T1000 (cell line): ENCODE measurements at regions not wholly inside any gene's neighbourhood (a gene's known extent, or its start where the extent isn't known, plus 50 kb on each side); places are given as distances from the start of the nearest gene placed in this dataset.
A peak's percentile ranks its signal among the peaks of the same experiment; 100 is the strongest.
"Not testable (repeated sequence)": the region's sequence is repeated elsewhere in the genome, so short reads cannot be mapped to it uniquely, and the experiment has no call there.

ENCODE experiments used
- DNase-seq: peaks from one replicate; lab custom pipeline; 2025; ENCODE audit warnings: mixed read lengths; lab: John Stamatoyannopoulos, UW

DNA sequence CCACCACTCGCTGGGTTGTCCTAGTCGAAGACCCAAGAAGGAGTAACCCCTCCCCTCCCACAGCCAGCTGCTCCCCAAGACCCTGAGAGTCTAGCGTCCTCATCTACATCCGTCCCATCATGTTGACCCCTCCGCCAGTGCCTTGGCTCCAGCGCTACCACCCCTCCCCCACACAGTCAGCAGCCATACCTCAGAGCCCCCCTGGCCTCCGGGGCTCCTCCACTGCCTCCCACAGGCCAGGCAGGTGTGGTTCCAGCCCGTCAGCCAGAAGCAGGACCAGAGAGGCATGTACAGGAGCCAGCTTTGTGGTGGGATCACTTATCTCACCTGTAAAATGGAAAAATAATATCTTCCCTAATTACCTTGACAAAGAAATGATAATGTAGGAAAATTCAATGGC is 51.5 kb upstream of the PHF21B start:
- DNase-seq = no peak

- peak; percentile 64 for DNase-seq
These were observed 54.8 kb upstream of the PHF21B start for GRCh38 chr22:45064313-45065278.

- DNase-seq = no peak
These were observed 55.9 kb upstream of the PHF21B start for GRCh38 chr22:45065726-45066125.

DNA sequence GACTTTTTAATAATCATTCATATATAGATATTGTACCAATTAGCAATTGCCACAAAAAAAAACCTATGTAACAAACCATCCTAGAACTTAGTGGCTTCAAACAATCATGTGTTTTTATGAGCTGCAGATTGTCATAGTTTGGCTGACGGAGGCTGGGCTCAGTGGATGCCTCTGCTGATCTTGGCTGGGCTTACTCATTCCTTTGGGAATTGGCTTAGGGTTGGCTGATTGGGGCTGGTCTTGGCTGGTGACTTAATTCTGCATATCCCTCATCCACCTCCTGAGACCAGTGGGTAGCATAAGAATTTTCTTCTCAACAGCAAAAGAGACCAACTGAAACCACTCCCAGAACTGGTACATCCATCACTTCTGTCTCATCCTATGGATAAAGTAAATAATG is 57.9 kb upstream of the PHF21B start:
- no peak for DNase-seq

- DNase-seq = no peak
These were observed 60.1 kb upstream of the PHF21B start for GRCh38 chr22:45069925-45070324.

- DNase-seq = no peak
These were observed 61.8 kb upstream of the PHF21B start for GRCh38 chr22:45071618-45072017.

GRCh38 chr22:45072322-45072903 is 62.6 kb upstream of the PHF21B start:
- peak; percentile 72 for DNase-seq

DNA sequence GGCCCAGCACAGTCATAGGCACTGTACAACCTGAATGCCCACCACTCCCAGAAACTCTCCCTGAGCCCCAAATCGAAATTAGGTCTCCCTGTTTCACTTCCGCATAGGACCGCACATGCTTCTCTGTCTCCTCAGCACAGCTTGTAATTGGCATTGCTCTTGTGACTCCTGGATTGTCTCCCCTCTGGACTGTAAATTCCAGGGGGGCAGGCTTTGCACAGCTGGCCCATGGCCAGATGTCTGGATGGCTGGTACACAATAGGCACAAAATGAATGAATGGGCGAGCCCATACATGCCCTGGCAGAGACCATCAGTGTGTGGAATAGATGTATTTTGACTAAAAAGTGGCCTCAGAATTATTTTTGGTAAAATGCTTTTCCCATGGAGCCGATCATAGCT is 63.3 kb upstream of the PHF21B start:
- DNase-seq = no peak

DNA sequence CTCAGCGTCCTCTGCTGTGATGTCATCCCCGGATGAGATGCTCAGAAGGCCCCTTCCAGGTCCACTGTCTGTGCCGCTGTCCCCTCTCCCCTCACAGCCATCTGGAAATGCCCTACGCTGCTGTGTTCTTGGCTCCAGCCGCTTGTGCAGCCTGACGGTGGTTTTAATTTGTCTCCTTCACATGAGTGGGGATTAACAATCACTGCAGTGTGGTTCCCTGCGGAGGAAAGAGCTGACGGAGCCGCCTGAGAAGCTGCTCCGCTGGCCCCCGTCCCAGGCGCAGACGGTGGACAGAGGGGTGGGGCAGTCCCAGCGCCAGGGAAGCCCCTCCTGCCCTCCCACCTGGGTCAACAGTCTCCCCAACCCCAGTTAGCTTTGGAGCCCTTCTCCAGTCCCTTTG is 67.5 kb upstream of the PHF21B start:
- DNase-seq = no peak

GRCh38 chr22:45077826-45078334 is 68.1 kb upstream of the PHF21B start:
- DNase-seq = no peak

DNA sequence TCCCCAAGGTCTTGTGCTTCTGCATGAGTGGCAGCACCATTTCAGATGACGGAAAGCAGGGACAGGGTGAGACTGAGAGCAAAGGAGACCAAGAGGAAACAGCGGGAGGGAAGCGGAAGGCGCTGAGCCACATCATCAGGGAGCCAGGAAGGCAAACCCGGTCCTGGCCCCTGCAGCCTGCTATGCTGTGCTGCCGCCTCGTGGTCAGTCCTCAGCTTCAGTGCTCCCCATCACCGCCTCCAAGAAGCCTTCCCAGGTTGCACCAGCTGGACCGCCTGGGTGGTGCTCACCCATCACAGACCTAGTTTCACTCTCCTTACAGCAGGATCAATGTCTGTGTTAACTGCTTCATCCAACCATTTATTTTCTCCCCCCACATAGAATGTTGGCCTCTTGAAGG is 73.0 kb upstream of the PHF21B start:
- DNase-seq = no peak

DNA sequence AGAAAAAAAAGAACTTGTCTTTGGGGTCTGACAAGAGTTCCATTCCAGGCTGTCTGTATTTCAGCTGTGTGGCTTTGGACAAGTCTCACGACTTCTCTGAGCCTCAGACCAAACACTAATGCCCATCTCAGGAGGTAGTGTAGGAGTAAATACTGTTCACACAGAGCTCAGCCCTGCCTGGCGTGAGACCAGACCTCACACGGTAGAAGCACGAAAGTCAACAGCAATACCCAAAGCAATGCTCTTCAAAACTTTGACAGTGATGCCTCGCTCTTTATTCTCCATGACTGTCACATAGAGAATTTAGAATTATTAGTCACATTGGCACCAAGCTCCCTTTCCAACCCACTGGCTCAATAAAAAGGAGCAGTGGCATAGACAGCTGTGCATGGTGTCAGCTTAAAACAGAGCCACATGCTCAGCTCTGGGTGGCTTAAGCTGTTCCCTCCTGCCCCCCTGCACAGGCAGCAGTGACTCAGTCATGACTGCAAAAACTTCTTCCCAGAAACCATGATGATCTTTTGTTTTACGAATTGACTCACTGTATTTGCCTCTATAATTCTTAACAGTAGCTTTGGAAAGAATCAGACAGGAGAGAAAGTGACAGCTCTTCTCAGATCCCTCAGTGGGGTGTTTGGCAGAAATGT is 74.0 kb upstream of the PHF21B start:
- peak; percentile 56 for DNase-seq

DNA sequence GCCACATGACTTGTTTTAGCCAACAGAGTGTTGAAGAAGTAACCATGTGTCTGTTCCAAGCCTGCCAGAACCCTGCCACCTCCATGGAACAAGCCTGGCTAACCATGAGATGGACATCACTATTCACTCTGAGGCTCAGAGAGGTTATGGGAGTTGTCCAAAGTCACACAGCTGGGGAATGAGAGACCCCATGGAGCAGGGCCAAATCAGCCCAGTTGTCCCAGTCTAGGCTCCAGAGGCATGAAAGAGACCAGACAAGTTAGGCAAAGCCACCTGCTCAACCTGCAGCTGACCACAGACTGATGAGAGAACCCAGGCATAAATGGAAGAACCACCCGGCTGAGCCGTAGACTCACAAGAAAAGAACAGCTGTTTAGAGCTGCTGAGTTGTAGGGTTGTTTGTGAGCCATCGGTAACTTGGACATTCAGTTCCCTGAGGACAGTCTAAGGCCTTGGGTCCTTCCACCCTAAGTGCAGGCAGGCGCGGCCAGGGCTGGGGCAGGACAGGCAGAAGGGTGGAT is 74.7 kb upstream of the PHF21B start:
- DNase-seq = no peak

DNA sequence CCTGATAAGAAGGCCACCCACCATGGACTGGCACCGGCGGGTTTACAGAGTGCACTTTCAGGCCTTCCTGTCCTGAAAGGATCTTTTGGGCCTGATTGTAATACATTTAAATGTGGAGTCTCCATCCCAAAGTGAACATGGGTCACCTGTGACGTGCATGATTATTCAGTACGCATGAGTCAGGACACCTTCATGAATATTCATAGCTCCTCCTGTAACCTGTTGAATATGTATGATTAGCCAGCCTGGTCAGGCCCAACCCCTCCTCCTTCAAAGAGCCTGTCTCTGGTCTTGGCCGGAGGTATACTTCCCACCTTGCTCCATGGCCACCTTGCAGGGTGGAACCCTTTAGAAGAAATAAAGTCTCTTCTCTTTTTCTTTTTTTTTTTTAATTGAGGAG is 75.9 kb upstream of the NUP50 start:
- DNase-seq = no peak

DNA sequence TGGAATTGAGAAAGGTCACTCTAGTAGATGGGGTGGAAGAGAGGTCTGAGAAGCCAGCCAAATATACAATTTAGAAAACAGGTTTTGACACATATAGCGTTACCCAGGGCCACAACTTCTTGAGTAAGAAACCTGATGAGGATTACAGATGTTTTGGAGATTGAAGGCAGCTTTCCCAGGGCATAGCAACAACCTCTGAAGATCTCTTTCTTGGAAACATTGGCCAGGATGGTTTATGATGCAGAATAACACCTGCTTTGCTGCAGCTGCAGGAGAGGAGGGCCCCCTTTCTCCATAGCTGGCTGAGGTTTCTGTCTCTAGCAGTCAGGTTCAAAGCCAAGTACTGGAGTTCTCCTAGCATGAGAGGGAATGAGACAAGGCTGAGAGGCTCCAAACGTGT is 75.1 kb upstream of the NUP50 start:
- DNase-seq = no peak

DNA sequence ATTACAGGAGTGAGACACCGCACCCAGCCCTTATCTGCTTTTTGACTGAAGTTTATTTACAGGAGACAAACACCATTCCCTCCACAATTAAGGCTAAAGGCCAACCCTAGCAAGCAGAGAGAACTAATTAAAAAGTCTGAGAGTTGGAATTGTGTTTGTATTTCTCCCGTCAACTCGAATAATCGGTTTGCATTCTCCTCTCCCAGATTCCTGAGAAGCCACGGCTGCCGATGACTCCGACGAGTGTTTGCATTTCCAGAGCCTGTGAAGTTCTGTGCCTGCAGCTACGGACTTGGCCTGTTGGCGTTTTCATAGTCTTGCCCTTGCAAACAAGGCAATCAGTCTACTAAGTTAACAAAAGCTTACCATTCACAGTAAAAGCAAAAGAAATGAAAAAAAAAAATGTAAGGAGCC is 73.2 kb upstream of the NUP50 start:
- DNase-seq = no peak

GRCh38 chr22:45091254-45091854 is 72.4 kb upstream of the NUP50 start:
- no peak for DNase-seq

DNA sequence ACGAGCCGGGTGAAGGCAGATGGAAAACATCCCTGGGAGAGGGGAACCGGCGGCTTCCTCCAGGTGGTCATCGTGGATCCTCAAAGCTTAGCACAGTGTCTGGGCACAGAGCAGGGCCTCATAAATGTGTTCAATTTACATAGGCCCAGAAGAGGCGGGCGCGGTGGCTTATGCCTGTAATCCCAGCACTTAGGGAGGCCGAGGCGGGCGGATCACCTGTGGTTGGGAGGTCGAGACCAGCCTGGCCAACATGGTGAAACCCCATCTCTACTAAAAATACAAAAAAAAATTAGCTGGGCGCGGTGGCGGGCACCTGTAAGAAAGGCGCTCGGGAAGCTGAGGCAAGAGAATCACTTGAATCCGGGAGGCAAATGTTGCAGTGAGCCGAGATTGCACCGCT is 71.8 kb upstream of the NUP50 start:
- DNase-seq = not testable (repeated sequence)

- DNase-seq = no peak
These were observed 71.1 kb upstream of the NUP50 start for GRCh38 chr22:45092644-45093043.

DNA sequence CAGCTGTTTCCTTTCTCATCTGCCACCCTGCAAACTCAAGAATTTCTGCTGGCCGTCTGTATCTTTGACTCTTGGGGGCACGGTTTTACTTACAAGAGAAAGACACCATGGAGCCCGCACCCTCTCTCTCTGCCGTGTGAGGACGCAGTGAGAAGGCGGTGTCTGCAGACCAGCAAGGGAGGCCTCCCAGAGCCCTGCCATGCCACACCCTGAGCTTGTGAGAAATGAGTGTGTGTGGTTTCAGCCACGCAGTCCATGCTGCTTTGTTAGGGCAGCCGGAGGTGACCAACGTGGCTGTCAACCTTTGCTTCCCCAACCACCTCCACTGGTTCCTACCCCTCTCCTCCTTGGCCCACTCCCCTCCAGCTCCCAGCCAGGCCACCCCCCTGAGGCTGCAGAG is 70.1 kb upstream of the NUP50 start:
- DNase-seq = no peak

DNA sequence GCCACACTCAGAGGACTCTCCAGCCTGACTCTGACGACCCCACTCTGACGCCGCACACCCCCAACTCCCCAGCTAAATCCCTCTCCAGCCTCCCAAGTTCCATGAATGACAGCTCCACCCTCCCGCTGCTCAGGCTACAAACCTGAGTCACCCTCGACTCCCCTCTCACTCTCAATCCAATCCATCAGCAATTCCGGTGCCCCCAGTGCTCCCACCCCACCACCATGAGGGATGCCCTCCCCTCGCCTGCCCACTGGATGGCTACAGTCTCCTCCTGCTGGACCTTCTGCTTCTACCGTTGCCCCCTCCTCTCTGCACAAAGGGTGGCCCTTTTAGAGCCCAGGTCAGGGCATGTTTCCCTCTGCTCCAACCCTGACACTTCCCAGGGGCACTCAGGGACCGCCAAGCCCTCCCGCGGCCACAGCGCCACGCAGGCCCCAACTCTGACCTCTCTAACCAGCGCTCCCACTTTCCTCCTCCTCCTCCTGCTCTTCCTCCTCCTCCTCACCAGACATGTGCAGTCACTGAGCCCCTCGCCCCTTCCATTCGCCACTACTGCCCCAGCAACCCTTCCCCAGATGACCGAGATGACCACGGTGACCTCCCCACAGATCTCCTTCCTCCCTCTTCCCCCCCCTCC is 69.5 kb upstream of the NUP50 start:
- no peak for DNase-seq

GRCh38 chr22:45094825-45095224 is 68.9 kb upstream of the NUP50 start:
- DNase-seq = no peak
